ENCODE measurements at regions not wholly inside any gene's neighbourhood (a gene's known extent, or its start where the extent isn't known, plus 50 kb on each side); places are given as distances from the start of the nearest gene placed in this dataset.

- TF ChIP-seq CTCF (IDR thresholded peaks at IDR 0.05; ENCODE audit: low read depth, low read length, missing input control): no peak
- TF ChIP-seq TAF1 (conservative IDR thresholded peaks at IDR 0.05): no peak
- no peak for TF ChIP-seq RAD21 (IDR thresholded peaks at IDR 0.05)
- TF ChIP-seq YY1 (IDR thresholded peaks at IDR 0.05): no peak
- no peak for TF ChIP-seq MAX (IDR thresholded peaks at IDR 0.05)
These were observed 109.5 kb downstream of the PRR32 start for GRCh38 chrX:126929071-126929470.
